Activated CD8-positive, alpha-beta T cell treated with anti-CD3 and anti-CD28 coated beads for 36 hours (primary cell): ENCODE measurements at regions not wholly inside any gene's neighbourhood (a gene's known extent, or its start where the extent isn't known, plus 50 kb on each side); places are given as distances from the start of the nearest gene placed in this dataset.

Experiments
- ATAC-seq: fragments of 200-7000 bp; cut with Tn5 transposase; one replicate; pipeline ENCODE4 v1.10.0; 2021; ENCODE audit warnings: mild to moderate bottlenecking, moderate library complexity
- CTCF ChIA-PET: fragments of 350-600 bp; sonication (Branson Sonifier 250); formaldehyde crosslinking; loops from one replicate; lab custom pipeline; 2021; ENCODE audit warnings: antibody characterized with exemption; lab: Charles Lee
- POLR2A ChIA-PET: fragments of 350-600 bp; sonication (Branson Sonifier 250); formaldehyde crosslinking; loops from one replicate; lab custom pipeline; 2021; ENCODE audit warnings: antibody characterized with exemption; lab: Charles Lee
- DNase-seq: peaks from one replicate; pipeline ENCODE4 v3.0.0-alpha.2; 2020
- H3K27ac Mint-ChIP-seq: one replicate; pipeline ENCODE4 v1.8.0; 2021; ENCODE audit warnings: mild to moderate bottlenecking, mixed read lengths
- H3K27me3 Mint-ChIP-seq: one replicate; pipeline ENCODE4 v1.8.0; 2021; ENCODE audit warnings: mixed read lengths
- H3K36me3 Mint-ChIP-seq: one replicate; pipeline ENCODE4 v1.8.0; 2021; ENCODE audit warnings: low read depth, mixed read lengths
- H3K4me1 Mint-ChIP-seq: one replicate; pipeline ENCODE4 v1.8.0; 2021; ENCODE audit warnings: low read depth, mixed read lengths
- H3K4me3 Mint-ChIP-seq: one replicate; pipeline ENCODE4 v1.8.0; 2021; ENCODE audit warnings: mild to moderate bottlenecking, moderate library complexity, mixed read lengths
- H3K9me3 Mint-ChIP-seq: one replicate; pipeline ENCODE4 v1.8.0; 2021; ENCODE audit warnings: mixed read lengths
- CTCF ChIP-seq: fragments of 200-600 bp; IDR thresholded peaks from one replicate; pipeline ENCODE4 v1.8.0; 2022; ENCODE audit warnings: antibody characterized with exemption, mild to moderate bottlenecking
- intact Hi-C: fragments of 100-400 bp; cut with micrococcal nuclease; formaldehyde crosslinking; loops from one replicate; pipeline ENCODE4 v1.10.0; 2022

- intact Hi-C loops, result no loop called here
- DNase-seq (no peak), ATAC-seq (no peak)
- CTCF ChIA-PET, result no interaction called here
- Mint-ChIP-seq H3K36me3 (no peaks in the 10 kb centered on the region), H3K4me1 (no peaks in the 10 kb centered on the region), H3K27ac (no peak overlapping the region), H3K27me3 (no peaks in the 10 kb centered on the region), H3K4me3 (no peak overlapping the region), H3K9me3 (no peaks in the 10 kb centered on the region)
- TF ChIP-seq CTCF, result no peak
- POLR2A ChIA-PET, result no interaction called here
These were observed 56.4 kb upstream of the PNPLA4 start for GRCh38 chrX:7983581-7983980.
